ENCODE measurements at regions not wholly inside any gene's neighbourhood (a gene's known extent, or its start where the extent isn't known, plus 50 kb on each side); places are given as distances from the start of the nearest gene placed in this dataset.

GRCh38 chr5:35365758-35366157 lies 135.5 kb upstream of the PRLR start:
- no peak for TF ChIP-seq CTCF (conservative IDR thresholded peaks at IDR 0.05; ENCODE audit: control insufficient read depth, insufficient read depth, low read depth, low read length)
- H3K4me3 ChIP-seq (ENCODE audit: control insufficient read depth, low read depth, low read length): no peak overlapping the region
- peak; percentile 9 for DNase-seq (ENCODE audit: low read depth)

- DNase-seq (ENCODE audit: low read depth): no peak
- TF ChIP-seq CTCF (conservative IDR thresholded peaks at IDR 0.05; ENCODE audit: control insufficient read depth, insufficient read depth, low read depth, low read length): no peak
- no peak overlapping the region for H3K4me3 ChIP-seq (ENCODE audit: control insufficient read depth, low read depth, low read length)
These were observed 134.1 kb upstream of the PRLR start for GRCh38 chr5:35364350-35364749.

GRCh38 chr5:35363387-35363965 lies 133.2 kb upstream of the PRLR start:
- no peak for DNase-seq (ENCODE audit: low read depth)

GRCh38 chr5:35362772-35363171 lies 132.5 kb upstream of the PRLR start:
- no peak for TF ChIP-seq CTCF (conservative IDR thresholded peaks at IDR 0.05; ENCODE audit: control insufficient read depth, insufficient read depth, low read depth, low read length)
- H3K4me3 ChIP-seq (ENCODE audit: control insufficient read depth, low read depth, low read length): no peak overlapping the region
- no peak for DNase-seq (ENCODE audit: low read depth)

More at GRCh38 chr5:35363387-35363965, 133.2 kb upstream of the PRLR start:
- TF ChIP-seq CTCF (conservative IDR thresholded peaks at IDR 0.05; ENCODE audit: control insufficient read depth, insufficient read depth, low read depth, low read length): no peak
- no peak overlapping the region for H3K4me3 ChIP-seq (ENCODE audit: control insufficient read depth, low read depth, low read length)

- no peak for TF ChIP-seq CTCF (conservative IDR thresholded peaks at IDR 0.05; ENCODE audit: control insufficient read depth, insufficient read depth, low read depth, low read length)
- no peak for DNase-seq (ENCODE audit: low read depth)
- no peak overlapping the region for H3K4me3 ChIP-seq (ENCODE audit: control insufficient read depth, low read depth, low read length)
These were observed 130.4 kb upstream of the PRLR start for GRCh38 chr5:35360671-35361070.

GRCh38 chr5:35359859-35360258 lies 129.6 kb upstream of the PRLR start:
- DNase-seq (ENCODE audit: low read depth): no peak
- TF ChIP-seq CTCF (conservative IDR thresholded peaks at IDR 0.05; ENCODE audit: control insufficient read depth, insufficient read depth, low read depth, low read length): no peak
- no peak overlapping the region for H3K4me3 ChIP-seq (ENCODE audit: control insufficient read depth, low read depth, low read length)

- H3K4me3 ChIP-seq (ENCODE audit: control insufficient read depth, low read depth, low read length): no peak overlapping the region
- no peak for DNase-seq (ENCODE audit: low read depth)
- no peak for TF ChIP-seq CTCF (conservative IDR thresholded peaks at IDR 0.05; ENCODE audit: control insufficient read depth, insufficient read depth, low read depth, low read length)
These were observed 127.7 kb upstream of the PRLR start for GRCh38 chr5:35357973-35358372.

Data from fibroblast of mammary gland (primary cell).